ENCODE measurements at regions not wholly inside any gene's neighbourhood (a gene's known extent, or its start where the extent isn't known, plus 50 kb on each side); places are given as distances from the start of the nearest gene placed in this dataset.
A peak's percentile ranks its signal among the peaks of the same experiment; 100 is the strongest.
"Not testable (repeated sequence)": the region's sequence is repeated elsewhere in the genome, so short reads cannot be mapped to it uniquely, and the experiment has no call there.

DNA sequence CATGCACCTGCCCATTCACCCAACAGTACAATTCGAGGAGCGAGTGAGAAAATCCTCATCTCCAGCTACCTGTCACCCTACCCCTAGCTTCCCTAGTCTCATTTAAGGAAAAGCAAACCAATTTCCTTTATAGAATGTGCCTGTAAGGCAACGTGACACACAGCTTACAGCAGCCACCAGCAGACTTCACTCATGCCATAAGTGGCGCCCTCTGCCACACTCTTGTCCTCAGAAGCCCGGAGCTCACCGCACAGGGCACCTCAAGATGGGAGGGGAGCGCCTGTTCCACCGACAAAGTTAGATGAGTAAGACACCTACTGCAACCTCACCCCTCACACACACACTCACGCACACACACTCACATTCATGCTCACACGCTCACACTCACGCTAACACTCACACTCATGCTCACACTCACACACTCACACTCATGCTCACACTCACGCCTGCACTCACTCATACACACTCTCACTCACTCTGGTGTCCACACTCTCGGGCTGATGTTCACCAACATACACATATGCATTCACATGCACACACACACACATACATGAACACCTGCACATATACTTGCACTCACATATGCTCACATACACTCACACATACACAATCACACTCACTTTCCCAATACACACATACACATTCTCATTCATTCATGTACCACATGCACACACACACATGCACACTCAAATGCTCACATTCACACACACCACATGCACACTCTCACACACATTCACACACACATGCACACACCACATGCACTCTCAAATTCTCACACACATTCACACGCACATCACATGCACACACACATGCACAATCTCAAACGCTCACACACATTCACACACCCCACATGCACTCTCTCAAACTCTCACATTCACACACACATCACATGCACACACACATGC lies 170.7 kb downstream of the PSMG1 start:
- intact Hi-C loops (cut with DNase I), result no loop called here
- ATAC-seq (no peak), DNase-seq (no peak)

DNA sequence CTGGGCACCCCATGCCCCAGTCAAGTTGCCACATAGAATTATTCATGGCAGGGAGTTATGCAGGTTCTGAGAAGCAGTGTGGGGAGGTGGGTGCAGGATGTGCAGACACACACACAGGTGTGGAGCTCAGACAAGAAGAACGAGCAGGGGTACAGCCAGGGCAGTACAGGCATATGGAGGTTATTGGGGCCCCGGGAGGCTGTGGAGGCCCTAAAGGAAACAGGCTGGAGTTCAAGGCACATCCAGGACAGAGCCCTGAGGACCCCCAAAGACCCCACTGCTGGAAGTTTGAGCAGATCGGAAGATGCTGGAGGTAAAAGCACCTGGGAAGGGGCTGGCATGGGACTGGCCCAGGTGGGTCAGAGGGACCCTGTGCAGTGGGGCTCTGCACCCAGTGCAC lies 171.3 kb downstream of the PSMG1 start:
- intact Hi-C loops (cut with DNase I), result no loop called here
- DNase-seq, result no peak
- ATAC-seq, result no peak

DNA sequence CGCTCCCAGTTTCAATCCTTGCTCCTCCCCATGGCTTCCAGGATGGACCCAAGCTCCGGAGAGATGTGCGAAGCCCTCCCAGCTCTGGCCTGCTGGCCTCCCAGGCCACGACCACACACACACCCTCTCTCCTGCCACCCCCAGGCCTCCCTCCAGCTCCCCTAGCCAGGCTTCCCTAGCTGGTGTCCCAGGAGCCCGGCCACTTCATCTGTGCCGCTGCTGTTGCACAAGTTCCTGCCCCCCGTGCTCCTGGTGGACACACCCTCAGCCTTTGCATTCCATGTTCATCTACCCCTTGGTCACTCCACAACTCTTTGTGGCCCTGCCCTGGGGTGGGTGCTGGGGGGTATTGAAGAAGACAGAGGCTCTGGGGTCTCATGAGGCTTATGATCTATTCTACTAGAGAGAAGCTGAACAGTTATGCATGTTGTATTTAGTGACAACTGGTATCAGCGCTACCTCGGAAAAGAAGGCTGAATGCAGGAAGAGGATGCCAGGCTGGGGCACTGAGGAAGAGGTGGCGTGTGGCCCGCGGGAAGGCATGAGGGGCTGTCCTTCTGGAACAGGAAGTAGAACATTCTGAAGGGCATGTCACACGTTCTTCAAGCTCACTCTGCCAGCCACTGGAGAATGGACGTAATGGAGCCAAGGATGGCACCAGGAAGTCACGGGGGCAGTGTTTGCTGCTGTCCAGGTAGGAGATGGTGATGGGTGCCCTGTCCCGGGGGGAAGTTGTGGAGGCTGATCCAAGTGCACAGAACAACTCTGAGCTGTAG lies 172.4 kb downstream of the PSMG1 start:
- ATAC-seq (no peak), DNase-seq (no peak)
- intact Hi-C loops (cut with DNase I), result no loop called here

DNA sequence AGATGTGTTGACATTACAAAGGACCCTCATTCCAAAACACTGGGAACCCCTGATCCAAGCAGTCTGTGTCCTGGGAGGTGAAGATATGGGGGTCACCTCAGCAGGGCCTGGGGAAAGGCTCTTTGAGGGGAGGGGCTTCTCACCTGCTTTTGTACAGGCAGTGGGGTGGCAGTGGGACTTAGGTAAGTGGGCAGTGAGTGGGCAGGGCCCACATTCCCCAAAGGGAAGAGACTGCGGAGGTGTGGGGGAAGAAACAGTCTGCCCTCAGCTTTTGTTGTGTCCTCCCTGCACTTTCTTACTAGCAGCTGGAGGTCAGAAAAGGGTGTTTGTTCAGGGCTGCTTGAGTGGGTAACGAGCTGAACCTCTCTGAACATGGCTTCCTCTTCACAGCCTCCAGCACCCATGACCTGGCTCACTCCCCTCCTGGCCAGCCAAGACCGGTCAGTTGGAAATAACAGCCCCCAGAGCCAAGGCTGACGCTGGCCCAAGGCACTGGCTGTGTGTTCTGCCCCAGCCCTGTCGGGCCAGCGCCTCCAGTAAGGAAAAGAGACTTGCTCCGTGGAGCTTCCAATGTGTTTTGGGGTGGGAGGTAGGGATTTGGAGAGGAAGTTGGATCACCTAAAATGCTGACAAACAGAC lies 173.5 kb downstream of the PSMG1 start:
- no peak for ATAC-seq
- DNase-seq, result no peak
- intact Hi-C loops (cut with DNase I), result no loop called here

DNA sequence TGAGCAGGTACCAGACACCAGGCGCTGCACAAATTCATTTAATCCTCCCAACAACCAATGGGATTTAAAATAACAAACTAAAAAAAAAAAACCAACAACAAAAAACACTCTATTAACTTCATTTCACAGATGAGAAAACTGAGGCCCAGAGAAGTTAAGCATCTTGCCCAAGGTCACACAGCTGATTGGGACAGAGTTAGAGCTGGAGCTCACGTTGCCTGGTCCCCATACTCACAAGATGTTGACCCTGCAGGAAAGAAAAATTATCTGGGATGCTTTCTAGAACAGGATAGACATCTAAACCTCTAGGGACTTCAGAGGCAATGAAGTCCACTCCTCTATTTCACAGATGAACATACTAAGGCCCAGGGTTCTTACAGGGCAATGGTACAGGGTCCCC lies 175.3 kb downstream of the PSMG1 start:
- intact Hi-C loops (cut with DNase I), result no loop called here
- no peak for ATAC-seq

DNA sequence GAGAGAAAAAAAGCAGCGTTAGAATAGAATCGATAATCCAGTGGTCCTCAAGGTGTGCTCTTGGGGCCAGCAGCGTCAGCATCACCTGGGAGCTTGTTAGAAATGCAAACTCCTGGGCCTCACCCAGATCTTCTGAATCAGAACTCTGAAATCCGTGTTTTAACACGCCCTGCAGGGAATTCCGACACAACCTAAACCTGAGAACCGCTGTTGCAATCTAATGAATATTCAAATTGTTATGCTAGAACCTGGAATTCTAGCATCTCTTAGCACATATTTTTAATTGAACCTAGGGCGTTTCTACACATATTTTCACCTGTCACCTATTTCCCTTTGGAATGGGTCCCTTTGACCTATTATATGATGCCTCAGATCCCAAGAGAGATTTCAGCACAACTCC lies 175.7 kb downstream of the PSMG1 start:
- DNase-seq, result no peak
- ATAC-seq, result no peak
- intact Hi-C loops (cut with DNase I), result no loop called here

More for the DNA sequence above, 175.3 kb downstream of the PSMG1 start:
- no peak for DNase-seq

DNA sequence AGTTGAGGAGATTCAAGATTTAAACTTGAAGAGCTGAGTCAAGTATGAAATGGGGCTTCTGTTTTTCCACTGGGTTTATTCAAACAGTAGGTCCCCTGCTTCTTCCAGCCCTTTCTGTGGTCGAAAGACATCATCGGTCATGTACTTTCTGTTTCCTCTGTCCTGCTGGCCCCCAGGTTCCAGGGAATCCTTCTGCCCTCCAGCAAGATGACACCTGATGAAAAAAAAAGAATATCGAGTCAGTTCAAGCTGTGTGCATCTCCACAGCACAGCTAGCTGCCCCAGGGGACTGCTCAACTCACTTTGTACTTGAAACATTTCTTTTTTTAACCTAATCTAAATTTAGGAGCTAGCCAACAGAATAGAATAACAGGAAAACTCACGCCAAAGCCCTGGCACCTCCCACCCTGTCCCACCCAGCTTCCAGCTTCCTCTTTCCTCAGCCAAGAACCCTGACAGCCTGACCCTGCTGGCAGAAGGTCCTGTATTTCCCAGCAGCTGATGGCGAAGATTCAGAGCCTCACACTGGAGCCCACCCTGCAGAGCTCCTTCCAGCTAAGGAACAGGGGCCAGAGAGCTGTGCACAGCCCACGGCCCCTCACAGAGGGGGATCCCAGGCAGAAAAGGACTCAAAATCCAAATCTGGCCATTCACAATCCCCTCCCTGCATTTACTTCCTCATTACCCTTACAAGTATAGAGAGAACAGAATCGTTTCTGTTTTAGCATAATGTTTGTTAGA lies 176.5 kb downstream of the PSMG1 start:
- DNase-seq (peak; percentile 85), ATAC-seq (peak; percentile 69 to 72)
- intact Hi-C loops (cut with DNase I), result no loop called here

DNA sequence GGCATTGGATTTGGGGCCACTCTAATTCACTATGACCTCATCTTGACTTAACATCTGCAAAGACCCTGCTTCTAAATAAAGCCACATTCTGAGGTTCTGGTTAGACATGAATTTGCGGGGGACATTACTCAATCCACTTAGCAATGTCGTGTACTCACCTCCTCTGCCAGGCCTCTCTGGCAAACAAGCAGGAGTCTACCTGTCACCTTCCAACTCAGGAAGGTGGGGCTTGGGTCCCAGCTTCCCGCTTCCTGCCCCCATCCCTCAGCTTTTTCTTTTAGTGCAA lies 177.8 kb downstream of the PSMG1 start:
- ATAC-seq, result no peak
- intact Hi-C loops (cut with DNase I), result no loop called here
- DNase-seq, result peak; percentile 10

DNA sequence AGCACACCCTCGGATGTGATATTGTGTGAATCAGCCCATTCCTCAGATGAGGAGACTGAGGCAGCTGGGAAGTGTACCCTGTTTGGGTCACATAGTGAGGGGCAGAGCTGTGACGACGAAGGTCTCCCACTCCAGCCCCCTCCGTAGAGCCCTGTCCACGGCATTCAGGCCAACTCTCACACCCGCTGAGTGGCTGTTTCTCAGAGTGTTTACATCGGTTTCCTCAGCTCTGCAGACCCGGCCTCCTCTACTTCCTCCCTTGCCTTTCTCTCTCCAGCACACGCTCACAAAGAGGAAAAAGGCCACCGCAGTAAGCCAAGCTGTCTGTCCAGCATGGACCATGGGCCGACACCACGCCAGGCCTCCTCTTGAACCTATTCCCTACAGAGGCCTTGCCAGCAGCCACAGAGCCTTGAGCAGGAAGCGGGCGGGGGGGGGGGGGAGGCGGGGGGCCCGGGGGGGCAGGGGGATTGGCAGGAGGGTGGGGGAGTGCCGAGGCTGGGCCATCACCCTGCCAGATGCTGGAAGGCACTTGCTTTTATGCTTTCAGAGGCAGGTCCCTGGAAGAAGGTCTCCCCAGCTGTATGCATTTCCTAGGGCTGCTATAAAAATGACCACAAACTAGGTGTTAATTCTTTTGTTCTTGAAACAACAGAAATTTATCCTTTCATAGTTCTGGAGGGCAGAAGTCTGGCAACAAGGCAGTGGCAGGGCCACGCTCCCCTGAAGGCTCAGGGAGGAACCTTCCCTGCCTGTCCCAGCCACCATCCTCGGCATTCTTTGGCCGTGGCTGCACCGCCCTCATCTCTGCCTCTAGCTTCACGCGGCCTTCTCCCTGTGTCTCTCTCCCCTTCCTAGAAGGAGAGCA lies 178.4 kb downstream of the PSMG1 start:
- DNase-seq (peak; percentile 74), ATAC-seq (peak; percentile 69 to 81)
- intact Hi-C loops (cut with DNase I), result no loop called here

DNA sequence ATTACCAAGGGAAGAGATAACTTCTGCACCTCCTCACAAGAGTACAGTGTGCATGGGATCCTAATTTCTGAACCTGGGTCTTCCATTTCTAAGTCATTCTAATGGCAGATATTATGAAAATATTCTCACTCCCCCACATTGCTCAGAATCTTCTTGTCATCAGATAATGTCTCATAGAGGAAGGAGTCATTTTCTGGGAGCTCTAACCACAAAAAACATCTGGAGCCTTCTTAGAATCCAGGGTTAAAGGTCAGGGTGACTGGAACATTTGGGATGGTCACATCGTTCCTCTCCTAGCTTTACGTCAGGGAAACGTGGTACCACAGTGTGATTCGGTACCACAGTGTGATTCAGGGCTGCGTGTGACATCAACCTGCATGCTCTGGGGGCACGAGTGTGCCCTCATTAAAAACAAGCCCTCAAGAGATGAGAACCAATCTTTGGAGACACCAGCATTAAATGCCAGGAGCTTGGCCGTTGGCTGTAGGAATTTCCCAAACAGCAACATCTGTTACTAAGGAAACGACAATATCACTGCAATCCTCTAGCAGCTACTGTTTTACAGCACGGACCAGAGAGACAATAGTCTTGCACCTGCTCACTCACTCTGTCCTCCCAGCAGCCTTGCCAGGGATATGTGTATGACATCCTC lies 179.1 kb downstream of the PSMG1 start:
- peak; percentile 41 for DNase-seq
- ATAC-seq, result peak; percentile 9 to 18
- intact Hi-C loops (cut with DNase I), result no loop called here

DNA sequence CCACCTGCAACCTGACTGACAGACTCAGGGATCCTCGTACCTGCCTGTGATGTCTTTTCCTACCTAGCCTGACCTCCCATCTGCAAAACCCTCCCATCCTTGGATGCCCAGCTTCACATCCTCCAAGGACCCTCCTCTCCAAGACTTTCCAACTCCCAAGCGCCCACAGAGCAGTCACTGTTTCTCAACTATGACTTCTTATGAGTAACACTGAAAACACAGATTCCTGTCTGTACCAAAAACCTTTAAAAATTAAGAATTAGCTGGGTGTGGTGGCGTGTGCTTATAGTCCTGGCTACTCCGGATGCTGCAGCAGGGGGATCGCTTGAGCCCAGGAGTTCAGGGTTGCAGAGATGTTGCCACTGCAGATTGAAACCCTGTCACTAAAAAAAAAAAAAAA lies 181.9 kb downstream of the PSMG1 start:
- ATAC-seq, result no peak
- DNase-seq, result peak; percentile 6
- intact Hi-C loops (cut with DNase I), result no loop called here

DNA sequence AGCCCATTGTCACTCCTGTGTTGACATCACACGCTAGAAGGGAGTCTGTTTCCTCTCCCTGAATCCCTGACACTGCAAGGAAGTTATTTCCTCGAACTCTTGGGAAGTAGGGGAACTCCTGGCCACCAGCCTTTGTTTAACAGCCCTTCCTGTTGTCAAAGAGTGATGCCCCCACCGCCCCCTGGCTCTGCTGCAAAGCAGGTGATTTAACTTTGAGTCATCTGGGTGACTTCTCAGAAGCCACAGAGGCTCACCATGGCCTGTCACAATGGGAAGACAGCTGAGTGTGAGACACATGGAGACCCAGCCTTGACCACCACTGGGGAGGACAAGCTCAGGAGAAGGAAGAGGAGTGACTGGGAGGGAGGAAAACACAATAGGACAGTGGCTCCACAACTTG lies 182.8 kb downstream of the PSMG1 start:
- ATAC-seq, result peak in 1 of 2 donors; percentile 7
- no peak for DNase-seq
- intact Hi-C loops (cut with DNase I), result no loop called here

DNA sequence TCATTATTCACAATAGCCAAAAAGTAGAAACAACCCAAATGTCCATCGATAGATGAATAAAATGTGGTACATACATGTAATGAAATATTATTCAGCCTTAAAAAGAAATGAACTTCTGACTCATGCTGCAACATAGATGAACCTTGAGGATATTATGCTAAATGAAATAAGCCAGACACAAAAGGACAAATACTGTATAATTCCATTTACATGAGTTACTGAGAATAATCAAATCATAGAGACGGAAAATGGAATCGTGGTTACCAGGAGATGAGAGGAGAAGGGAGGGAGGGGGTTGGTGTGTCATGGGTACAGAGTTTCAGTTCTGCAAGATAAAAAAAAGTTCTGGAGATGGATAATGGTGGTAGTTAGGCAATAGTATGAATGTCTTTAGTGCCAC lies 184.1 kb downstream of the PSMG1 start:
- no peak for DNase-seq
- intact Hi-C loops (cut with DNase I), result loop anchor here in 1 of 2 donors (5.0 kb wide), 1 partner anchor 177 kb away; no protein-coding TSS in a partner anchor
- no peak for ATAC-seq

DNA sequence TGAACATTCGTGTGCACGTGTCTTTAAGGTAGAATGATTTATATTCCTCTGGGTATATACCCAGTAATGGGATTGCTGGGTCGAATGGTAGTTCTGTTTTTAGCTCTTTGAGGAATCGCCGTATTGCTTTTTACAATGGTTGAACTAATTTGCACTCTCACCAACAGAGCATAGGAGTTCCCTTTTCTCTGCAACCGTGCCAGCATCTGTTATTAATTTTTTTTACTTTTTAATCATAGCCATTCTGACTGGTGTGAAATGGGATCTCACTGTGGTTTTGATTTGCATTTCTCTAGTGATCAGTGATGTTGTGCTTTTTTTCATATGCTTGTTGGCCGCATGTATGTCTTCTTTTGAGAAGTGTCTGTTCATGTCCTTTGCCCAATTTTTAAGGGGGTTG lies 185.0 kb downstream of the PSMG1 start:
- not testable (repeated sequence) for DNase-seq, ATAC-seq
- intact Hi-C loops (cut with DNase I), result loop anchor here in 1 of 2 donors (5.0 kb wide), 1 partner anchor 176 kb away; no protein-coding TSS in a partner anchor

DNA sequence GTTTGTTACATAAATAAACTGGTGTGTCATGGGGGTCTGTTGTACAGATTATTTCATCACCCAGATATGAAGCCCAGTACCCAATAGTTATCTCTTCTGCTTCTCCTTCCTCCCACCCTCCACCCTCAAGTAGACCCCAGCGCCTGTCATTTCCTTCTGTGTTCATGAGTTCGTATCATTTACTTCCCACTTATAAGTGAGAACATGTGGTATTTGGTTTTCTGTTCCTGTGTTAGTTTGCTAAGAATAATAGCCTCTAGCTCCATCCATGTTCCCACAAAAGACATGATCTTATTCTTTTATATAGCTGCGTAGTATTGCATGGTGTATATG lies 185.4 kb downstream of the PSMG1 start:
- not testable (repeated sequence) for DNase-seq, ATAC-seq
- intact Hi-C loops (cut with DNase I), result loop anchor here in 1 of 2 donors (5.0 kb wide), 1 partner anchor 176 kb away; no protein-coding TSS in a partner anchor

DNA sequence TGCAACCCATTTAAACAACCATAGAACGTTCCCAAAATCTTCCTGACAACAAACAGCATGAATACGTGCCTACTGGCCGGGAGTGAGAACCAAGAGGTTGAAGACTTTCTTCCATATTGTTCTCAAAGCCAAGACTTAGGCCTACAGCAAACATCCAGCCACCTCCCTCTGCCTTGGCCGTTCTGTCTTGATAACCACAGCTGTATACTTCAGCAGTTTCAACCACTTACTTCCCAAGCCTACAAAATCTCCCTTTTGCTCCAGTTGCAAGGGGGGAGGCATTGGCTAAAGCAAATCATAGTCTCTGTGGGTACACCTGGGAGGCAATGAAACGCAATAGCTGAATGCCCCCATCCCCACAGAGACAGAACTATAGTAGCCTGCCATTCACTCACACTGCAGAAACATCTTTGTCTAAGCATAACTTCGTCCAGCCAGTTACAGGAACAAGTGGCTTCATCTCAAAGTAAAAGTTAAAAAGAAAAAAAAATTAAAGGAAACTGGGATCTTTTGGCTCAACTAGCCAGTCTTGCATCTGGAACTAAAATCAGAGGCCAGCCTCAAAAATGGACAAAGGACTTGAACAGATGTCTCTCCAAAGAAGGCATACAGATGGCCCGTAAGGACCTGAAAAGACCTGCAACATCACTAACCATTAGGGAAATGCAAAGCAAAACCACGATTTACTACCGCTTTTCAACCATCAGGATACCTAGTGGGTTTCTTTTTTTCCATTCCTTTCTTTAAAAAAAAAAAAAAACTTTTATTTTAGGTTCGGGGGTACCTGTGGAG lies 186.0 kb downstream of the PSMG1 start:
- ATAC-seq (no peak), DNase-seq (no peak)
- intact Hi-C loops (cut with DNase I), result loop anchor here in 1 of 2 donors (5.0 kb wide), 1 partner anchor 175 kb away; no protein-coding TSS in a partner anchor

DNA sequence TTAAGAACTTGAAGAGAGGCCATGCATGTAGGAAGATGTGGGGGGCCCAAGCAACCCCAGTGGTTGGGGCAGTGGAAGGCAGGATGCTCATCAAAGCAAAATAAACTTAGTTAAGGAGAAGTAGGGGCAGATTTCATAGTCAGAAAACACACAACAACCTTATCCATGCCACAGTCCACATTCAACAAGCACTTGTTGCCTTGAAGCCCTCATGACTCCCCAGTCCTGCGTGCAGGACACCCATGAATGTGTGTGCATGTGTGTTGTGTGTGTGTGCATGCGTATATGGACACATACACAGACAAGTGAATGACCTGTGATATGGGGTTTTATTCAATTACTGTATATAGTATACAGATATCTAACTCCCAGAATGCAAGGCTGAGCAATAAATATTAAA lies 186.9 kb downstream of the PSMG1 start:
- intact Hi-C loops (cut with DNase I), result loop anchor here in 1 of 2 donors (5.0 kb wide), 1 partner anchor 174 kb away; no protein-coding TSS in a partner anchor
- ATAC-seq (no peak), DNase-seq (no peak)

All from left cardiac atrium (tissue), 4 donors.